Prostate gland (tissue), 2 donors: ENCODE measurements at regions not wholly inside any gene's neighbourhood (a gene's known extent, or its start where the extent isn't known, plus 50 kb on each side); places are given as distances from the start of the nearest gene placed in this dataset.

Experiments
- CTCF ChIP-seq, 4 experiments: fragments of 200-600 bp in 2 of 4; fragments of 450-650 bp in 2 of 4; sonication (generic) in 2 of 4; IDR thresholded peaks; 1 replicate in 3 of 4; 2 replicates in 1 of 4; pipeline ENCODE4 v1.5.1; 2016 to 2019; ENCODE audit warnings: antibody characterized with exemption in 4 of 4, mild to moderate bottlenecking in 2 of 4, moderate library complexity in 2 of 4
- POLR2A ChIP-seq: fragments of 450-650 bp; IDR thresholded peaks from one replicate; pipeline ENCODE4 v1.6.1; 2016; ENCODE audit warnings: antibody characterized with exemption, mild to moderate bottlenecking
- POLR2AphosphoS5 ChIP-seq: sonication (generic); formaldehyde crosslinking; IDR thresholded peaks from one replicate; pipeline ENCODE4 v1.6.1; 2017; ENCODE audit warnings: antibody characterized with exemption

GRCh38 chr18:2212598-2213205 lies 358.6 kb downstream of the METTL4 start:
- no peak for TF ChIP-seq POLR2A
- TF ChIP-seq CTCF (IDR thresholded peaks at IDR 0.05), result no peak
- TF ChIP-seq POLR2AphosphoS5, result no peak
